ENCODE measurements at regions not wholly inside any gene's neighbourhood (a gene's known extent, or its start where the extent isn't known, plus 50 kb on each side); places are given as distances from the start of the nearest gene placed in this dataset.

- POLR2A ChIA-PET = no interaction called here
- TF ChIP-seq ELK1 (IDR thresholded peaks at IDR 0.05; ENCODE audit: low read depth, low read length) (no peak), HOXB5 (CRISPR knock-in tag; IDR thresholded peaks at IDR 0.05) (no peak), TP53 (CRISPR knock-in tag; IDR thresholded peaks at IDR 0.05) (no peak), MAZ (IDR thresholded peaks at IDR 0.05; ENCODE audit: borderline replicate concordance, low read depth, low read length) (no peak), FOSL2 (IDR thresholded peaks at IDR 0.05) (no peak), FOSL2 (CRISPR knock-in tag; IDR thresholded peaks at IDR 0.05) (no peak), RNF2 (IDR thresholded peaks at IDR 0.05; ENCODE audit: borderline replicate concordance, low read depth) (no peak), ATOH8 (CRISPR knock-in tag; IDR thresholded peaks at IDR 0.05; ENCODE audit: low read depth) (no peak), PBX3 (IDR thresholded peaks at IDR 0.05) (no peak)
- H3K27ac ChIP-seq = 0 out of 6 replicates have a peak overlapping the region, but pooled peaks of 1 of the 2 experiments have one; percentile 1
- FAIRE-seq (no peak), DNase-seq (ENCODE audit: low read depth in 1 of 2, low spot score in 1 of 2) (no peak), ATAC-seq (no peak)
- no peaks in the 10 kb centered on the region for H3K9me3 ChIP-seq
- H3K4me2 ChIP-seq = no peak overlapping the region
- H3K4me3 ChIP-seq = no peak overlapping the region
- CTCF ChIA-PET = interaction anchor here (0.6 to 0.9 kb wide), 3 partner anchors 25 to 315 kb away, joined by 3 read pairs; no protein-coding TSS in a partner anchor
- WGBS (ENCODE audit: missing lambda C conversion rate) = 71% methylated on average over 4 of the region's 4 CpGs
- peaks cover 23% of the 10 kb centered on the region for H3K4me1 ChIP-seq
Measured at GRCh38 chr15:31239409-31239808, 87.2 kb upstream of the KLF13 start.

- CTCF ChIA-PET = interaction anchor here (1.4 kb wide), 1 partner anchor 111 kb away, joined by 3 read pairs; no protein-coding TSS in a partner anchor
- POLR2A ChIA-PET = no interaction called here
- FAIRE-seq (no peak), DNase-seq (ENCODE audit: low read depth in 1 of 2, low spot score in 1 of 2) (no peak), ATAC-seq (no peak)
- no peak for TF ChIP-seq JUN (IDR thresholded peaks at IDR 0.05)
- TF ChIP-seq NFE2L2 (conservative IDR thresholded peaks at IDR 0.05; ENCODE audit: low read length) = no peak
- TF ChIP-seq RAD21 (conservative IDR thresholded peaks at IDR 0.05 in 1 of 2, IDR thresholded peaks at IDR 0.05 in 1 of 2) = no peak
- TF ChIP-seq JUNB (IDR thresholded peaks at IDR 0.05) = no peak
- no peak for TF ChIP-seq HEYL (CRISPR knock-in tag; IDR thresholded peaks at IDR 0.05)
- TF ChIP-seq RFX5 (IDR thresholded peaks at IDR 0.05) = no peak
- TF ChIP-seq RNF2 (IDR thresholded peaks at IDR 0.05; ENCODE audit: borderline replicate concordance, low read depth) = no peak
- TF ChIP-seq HOXA7 (CRISPR knock-in tag; IDR thresholded peaks at IDR 0.05) = no peak
- no peak for TF ChIP-seq CHD2 (IDR thresholded peaks at IDR 0.05; ENCODE audit: low read length, partially characterized antibody)
- TF ChIP-seq MYC (IDR thresholded peaks at IDR 0.05; ENCODE audit: borderline replicate concordance, low read length) = no peak
- TF ChIP-seq EHMT2 (IDR thresholded peaks at IDR 0.05; ENCODE audit: low read depth) = no peak
- TF ChIP-seq ESRRA (IDR thresholded peaks at IDR 0.05; ENCODE audit: borderline replicate concordance, low read length) = no peak
- no peak for TF ChIP-seq ATOH8 (CRISPR knock-in tag; IDR thresholded peaks at IDR 0.05; ENCODE audit: low read depth)
- no peak for TF ChIP-seq MAFK (IDR thresholded peaks at IDR 0.05; ENCODE audit: partially characterized antibody)
- TF ChIP-seq SMC3 (IDR thresholded peaks at IDR 0.05) = no peak
- no peak for TF ChIP-seq SREBF2 (IDR thresholded peaks at IDR 0.05)
- TF ChIP-seq TP53 (CRISPR knock-in tag; IDR thresholded peaks at IDR 0.05) = no peak
- no peak for TF ChIP-seq HMGXB4 (CRISPR knock-in tag; IDR thresholded peaks at IDR 0.05; ENCODE audit: borderline replicate concordance)
- no peak for TF ChIP-seq PBX3 (IDR thresholded peaks at IDR 0.05)
- 82% methylated on average over 8 of the region's 8 CpGs for WGBS (ENCODE audit: missing lambda C conversion rate)
- Histone ChIP-seq H3K27ac (no peak overlapping the region), H3K4me3 (no peak overlapping the region), H3K9me3 (no peaks in the 10 kb centered on the region), H3K4me1 (peaks cover 5% of the 10 kb centered on the region), H3K4me2 (no peak overlapping the region)
Measured at GRCh38 chr15:31241888-31242522, 84.6 kb upstream of the KLF13 start.

Measured in A549 (cell line).